SKM-1 (cell line): ENCODE measurements at regions not wholly inside any gene's neighbourhood (a gene's known extent, or its start where the extent isn't known, plus 50 kb on each side); places are given as distances from the start of the nearest gene placed in this dataset.

ENCODE experiments used
- DNase-seq: peaks from one replicate; lab custom pipeline; 2025; ENCODE audit not compliant: unreplicated experiment; lab: John Stamatoyannopoulos, UW

DNA sequence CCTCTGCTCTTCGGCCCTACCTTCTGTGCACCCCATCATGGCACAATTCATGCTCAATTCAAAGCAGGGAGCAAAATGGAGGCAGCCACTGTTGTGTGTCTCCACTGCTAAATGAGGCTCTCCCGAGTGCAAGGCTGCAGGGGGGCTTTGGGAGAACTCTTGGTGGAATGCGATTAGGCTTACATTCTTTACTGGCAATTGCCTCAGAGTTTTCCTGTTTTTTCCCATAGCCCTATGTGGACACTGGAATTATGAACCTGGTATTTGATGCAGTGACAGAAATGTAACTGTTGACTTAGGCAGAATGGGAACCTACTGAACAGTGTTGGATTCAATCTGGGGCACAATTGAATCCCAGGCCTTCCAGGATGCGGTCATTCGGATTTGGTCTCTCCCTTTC is 187.9 kb upstream of the GMDS start:
- DNase-seq, result no peak

DNA sequence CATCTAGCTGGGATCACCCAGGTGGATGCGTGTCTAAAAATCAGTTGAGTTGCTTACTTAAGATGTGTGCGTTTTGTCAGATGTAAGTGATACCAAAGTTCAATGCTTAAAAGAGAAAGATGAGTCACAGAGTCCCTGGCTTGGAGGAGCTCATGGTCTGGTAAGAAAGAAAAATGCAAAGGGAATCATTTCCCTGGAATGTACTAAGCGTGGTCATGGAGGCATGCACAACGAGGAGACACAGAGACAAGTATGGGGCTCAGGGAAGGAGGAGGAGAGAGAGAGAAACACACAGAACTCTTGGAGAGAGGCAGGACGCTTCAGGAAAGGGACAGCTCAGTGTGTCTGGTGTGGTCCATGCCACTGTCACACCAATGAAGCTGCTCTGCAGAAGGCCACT is 186.9 kb upstream of the GMDS start:
- DNase-seq, result no peak

DNA sequence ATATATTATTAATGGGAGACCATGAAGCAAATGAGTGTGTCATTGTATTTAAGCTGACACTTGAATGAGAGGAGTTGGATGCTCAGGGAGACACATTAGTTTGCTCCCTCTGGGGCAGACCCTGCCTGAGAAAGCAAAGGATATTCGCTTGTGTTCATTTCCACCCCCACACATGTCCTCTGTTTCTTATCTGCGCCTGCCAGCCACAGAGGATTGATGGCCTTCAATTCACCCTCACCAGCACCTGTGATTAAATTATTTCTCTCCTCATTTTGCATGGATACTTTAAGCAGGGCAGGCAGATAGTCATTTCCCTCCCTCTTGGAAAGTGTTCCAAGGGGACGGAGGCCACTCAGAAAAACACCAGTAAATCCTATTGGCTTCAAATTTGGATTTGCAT is 185.2 kb upstream of the GMDS start:
- no peak for DNase-seq

DNA sequence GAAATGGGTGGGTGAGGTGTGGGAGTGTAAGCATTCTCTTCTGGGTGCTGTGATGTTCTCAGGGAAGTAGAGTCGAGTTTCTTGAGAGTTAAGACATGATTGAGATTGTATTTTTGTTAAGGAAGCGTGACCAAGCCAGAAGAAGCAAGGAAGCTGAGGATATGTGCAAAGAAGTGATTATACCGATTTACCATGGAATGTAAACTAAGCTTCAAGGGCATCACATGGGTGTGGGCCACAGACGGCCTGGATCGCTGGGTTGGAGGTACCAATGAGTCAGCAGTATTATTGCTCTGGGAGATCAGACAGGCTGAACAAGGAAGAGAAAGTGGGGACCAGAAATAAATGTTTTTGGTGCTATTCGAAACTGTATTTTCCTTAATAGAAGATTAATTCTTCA is 184.1 kb upstream of the GMDS start:
- no peak for DNase-seq

DNA sequence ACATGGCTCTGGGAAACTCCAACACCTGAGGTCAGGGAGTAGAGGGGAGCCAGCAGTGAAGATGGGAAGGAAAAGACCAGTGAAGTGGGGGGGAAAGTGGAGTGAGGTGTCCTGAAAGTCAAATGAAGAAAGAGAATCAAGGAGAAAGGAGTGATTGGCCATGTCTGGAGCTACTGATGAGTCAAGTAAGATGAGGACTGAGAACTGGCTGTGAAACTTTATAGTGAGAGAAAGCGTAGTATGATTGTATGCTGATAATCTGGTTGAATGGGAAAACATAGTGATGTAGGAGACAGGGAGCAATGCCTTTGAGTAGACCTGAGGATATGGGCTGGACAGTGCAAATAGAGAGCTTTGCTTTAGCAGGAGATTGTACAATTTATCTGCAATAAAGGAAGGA is 183.6 kb upstream of the GMDS start:
- no peak for DNase-seq

DNA sequence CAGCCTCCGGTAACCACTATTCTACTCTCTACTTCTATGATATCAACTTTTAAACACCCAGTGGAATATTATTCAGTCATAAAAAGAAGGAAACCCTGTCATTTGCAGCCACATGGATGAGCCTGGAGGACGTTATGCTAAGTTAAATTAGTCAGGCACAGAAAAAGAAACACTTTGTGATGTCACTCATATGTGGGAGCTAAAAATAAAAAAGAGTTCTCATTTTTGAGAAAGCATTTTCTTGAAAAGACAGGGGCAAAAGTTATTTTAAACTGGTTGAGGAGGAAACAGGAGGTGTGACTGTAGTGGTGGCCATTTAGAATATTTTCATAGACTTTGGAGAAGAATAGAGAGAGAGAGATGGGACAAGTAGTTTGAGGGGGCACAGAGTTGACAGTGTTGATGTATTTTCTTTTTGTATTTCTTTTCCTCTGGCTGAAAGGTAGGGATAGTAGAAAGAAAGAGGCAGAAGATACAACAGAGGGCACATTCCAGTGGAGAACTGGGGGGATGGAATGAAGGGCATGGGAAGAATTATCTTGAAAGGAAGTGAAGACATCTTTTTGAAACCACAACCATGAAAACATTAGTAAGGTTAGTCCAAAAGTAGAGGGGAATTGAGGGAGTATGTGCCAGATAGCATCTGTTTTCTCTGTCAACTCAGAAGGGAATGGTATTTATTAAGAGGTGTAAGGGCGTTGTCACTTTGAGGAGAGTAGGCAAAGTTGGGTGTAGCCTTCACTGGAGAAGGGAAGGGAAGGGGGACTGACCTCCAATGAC is 181.3 kb upstream of the GMDS start:
- no peak for DNase-seq

DNA sequence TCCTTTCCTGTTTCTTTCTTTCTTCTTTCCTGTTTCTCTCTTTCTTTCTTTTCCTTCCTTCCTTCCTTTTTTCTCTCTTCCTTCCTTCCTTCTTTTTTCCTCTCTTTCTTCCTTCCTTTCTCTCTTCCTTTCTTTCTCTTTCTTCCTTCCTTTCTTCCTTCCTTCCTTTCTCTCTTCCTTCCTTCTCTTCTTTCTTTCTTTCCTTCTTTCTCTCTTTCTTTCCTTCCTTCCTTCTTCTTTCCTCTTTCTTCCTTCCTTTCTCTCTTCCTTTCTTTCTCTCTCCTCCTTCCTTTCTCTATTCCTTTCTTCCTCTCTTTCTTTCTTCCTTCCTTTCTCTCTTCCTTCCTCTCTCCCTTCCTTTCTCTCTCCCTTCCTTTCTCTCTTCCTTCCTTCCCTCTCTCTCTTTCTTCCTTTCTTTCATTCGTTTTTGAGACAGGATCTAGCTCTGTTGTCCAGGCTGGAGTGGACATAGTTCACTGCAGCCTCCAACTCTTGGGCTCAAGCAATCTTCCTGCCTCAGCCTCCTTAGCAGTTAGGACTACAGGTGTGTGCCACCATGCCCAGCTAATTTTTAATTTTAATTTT is 170.8 kb upstream of the GMDS start:
- no peak for DNase-seq

DNA sequence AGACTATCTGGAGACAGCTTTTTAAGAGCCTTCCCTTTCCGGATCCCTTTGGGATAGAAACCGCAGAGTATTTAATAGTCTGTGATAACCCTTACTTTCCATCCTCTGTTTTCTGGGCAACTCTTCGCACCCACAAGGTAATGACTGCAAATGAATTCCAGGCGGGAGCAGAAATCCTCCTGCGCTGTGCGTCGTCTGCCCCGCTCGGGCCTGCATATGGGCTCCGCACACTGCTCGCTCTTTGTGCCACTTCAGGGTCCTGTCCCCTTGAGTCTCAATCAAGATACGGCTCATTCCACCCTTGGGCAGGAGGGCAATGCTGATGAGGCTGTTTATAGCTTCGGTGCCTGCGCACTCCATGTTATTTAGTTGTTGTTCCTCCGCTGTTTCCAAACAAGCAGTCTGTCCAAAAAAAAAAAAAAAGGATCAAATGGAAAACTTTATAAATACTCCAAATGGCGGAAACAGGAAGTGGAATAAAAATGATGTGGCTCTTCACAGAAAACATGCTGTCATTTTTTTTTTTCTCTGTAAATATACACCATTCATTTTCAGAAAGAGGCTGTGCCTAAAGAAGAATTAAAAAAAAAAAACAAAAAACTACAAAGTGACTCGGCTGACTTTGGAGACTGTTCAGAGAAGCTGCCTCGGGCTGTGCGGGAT is 169.6 kb upstream of the GMDS start:
- no peak for DNase-seq

DNA sequence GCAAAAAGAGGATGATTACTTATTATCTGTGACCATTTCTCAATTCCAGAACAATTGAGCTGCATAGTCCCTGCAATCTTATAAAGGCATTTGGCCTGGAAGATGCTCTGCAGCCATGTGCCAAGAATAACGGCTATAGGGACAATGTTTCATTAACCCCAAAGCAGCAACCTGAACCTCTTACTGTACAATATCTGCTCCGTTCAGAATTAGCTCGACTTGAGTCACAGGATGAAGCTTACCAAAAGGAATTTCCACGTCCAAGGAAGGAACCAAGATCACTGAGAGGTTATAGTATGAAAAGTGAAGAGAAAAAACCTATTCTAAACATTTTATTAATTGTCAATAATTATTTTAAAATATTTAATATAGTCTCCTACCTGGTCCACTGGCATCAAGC is 167.3 kb upstream of the GMDS start:
- no peak for DNase-seq

DNA sequence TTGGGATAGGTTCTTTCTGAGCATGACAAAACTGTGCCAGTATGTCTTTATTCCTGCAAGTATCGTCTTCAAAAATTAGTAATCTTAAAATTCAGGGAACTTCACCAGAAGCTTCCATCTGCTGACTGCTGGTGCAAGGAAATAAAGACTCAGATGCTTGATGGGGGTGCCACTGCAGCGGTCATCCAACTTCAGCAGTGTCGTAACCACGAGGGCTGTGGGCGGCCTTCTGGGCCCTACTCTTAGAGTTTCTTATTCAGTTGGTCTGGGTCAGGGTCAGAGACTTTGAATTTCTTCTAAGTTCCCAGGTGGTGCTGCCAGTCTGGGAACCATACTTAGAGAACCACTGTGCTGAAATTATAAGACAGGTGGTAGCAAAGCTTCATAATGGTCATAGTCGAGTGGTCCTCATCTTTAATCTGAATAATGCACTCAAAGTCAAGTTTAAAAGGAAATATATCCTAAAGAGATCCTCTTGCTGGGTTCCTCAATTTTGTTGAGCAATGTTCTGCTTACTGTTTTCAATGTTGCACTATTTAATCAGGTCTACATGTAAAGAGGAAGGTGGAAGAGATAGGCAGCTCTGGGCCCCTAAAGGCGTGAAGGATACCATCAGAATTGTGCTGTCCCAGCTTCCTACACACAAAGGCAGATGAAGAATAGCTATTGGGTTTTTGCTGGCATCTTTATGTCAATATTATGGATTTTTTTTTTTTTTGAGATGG is 165.4 kb upstream of the GMDS start:
- DNase-seq, result peak; percentile 39

DNA sequence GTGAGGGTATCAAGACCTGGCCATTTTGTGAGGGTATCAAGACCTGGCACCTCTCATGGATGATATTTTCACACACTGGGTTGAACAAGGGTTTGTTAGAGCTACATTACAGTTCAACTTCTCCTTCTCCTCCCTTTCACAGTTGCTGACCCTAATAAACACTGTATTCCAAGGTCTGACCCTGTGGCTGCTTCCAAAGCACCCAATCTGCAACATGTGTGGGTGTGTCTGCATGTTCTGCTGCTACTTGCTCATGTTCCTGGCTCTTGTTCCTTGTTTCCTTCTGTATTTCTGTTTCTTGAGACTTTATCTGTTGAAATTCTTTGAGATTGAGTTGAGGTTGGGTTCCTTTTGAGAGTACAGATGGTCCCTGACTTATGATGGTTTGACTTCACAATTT is 162.1 kb upstream of the GMDS start:
- no peak for DNase-seq

DNA sequence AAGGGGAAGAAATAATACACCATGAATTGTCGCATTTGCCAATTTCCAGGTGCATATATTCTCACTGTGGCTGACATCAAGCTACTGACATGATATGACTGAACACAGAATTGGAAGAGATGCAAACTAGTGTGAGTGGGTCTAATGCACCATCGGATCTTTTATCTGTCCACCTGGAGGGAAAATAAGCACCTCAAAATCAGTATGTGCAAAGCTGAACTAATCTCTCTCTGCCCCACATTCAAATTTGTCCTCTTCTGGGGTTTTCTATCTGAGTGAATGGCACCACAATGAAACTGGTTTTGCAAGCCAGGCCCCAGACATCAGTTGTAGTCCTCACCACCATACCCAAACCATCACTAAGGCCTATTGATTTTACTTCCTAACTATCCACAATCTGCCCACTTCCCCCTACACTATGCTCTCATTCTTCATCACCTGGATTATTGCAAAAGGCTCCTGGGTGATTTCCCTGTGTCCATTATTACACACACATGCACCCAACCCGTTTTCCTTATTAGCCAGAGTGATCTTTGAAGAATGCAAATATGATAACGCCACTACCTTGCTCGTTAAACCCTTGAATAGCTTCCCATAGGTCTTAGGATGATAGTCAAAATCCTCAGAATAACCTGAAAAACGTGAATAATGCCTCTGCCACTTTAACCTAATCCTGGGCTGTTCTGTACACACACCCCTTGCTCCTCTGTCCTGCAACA is 159.0 kb upstream of the GMDS start:
- no peak for DNase-seq

DNA sequence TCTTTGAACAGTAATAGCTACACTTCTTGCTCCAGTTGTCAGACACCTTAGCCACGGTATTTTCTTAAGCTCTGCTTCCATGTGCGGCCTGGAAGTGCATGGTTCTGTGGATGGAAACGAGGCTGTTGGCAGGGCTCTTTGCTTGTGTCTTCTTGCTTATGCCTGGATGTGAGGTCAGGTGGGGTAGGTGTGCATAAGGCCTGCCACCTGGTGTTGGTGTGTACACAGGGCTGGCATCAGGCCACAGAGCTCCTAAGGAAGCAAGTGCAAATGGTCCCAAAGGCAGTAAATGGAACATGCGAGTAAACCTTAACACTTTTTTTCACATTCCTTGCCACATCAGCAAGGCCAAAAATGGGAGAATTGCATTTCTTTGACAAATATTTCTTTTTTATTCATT is 158.1 kb upstream of the GMDS start:
- no peak for DNase-seq

DNA sequence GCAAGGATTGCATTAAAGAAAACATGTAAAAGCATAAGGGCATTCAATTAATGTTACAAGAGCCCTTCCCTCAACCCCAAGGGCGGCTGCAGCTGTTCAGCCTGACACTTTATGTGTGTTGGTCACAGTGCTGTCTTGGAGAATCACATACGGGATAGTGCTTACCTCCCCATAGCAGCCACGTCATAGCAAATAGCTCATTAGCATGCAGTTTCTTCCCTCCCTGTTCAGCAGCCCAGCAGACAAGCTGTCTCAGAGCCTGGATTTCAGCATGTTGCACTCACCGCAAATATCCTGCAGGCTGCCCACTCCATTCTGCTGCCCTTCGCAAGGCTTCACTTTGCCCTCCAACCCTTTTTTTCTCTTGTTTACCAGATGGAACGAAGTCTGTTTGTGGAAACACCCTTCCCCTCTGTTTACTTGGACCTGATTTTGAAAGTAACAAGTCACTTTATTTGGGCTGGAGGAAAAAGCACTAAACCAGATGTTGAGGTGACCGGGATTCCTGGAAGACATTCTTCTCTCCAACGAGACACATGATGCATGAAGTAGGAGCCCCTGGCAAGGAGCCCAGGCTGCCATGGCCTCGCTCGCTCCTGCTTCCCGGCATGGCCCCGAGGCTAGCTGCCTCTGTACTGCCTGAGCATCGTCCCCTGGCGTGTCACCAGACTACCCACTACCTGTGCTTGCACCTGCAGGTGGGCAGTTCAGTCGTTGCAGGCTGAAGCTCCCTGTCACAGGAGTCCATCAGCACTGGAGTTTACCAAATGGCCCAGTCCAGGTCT is 151.6 kb upstream of the GMDS start:
- DNase-seq, result no peak

DNA sequence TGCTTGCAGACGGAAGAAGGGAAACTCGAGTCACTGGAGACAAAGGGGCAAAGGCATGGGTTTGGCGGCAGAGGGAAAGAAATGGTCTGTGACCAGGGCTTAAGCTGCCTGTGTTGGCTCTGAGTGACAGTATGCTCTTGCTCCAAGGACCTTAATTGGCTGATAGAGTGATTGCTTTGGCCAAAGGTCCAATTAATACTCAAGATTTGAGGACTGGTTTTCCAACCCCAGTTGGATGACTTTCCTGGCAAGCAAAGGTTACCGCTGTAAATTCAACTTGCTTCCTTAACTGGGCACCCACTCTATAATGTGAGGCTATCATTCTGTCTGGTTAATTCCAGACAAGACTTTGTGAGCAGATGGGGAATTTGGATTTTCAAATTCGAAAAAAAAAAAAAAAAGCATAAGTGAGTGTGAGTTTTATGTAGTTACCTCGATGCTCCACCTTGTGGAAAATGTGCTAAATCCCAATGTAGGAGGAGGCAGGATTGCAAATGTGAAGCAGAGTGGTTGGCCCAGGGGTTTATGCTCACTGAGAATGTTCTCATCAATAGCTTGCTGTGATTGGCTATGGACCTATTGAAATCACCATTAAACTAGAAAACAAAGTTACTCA is 150.7 kb upstream of the GMDS start:
- DNase-seq, result no peak

DNA sequence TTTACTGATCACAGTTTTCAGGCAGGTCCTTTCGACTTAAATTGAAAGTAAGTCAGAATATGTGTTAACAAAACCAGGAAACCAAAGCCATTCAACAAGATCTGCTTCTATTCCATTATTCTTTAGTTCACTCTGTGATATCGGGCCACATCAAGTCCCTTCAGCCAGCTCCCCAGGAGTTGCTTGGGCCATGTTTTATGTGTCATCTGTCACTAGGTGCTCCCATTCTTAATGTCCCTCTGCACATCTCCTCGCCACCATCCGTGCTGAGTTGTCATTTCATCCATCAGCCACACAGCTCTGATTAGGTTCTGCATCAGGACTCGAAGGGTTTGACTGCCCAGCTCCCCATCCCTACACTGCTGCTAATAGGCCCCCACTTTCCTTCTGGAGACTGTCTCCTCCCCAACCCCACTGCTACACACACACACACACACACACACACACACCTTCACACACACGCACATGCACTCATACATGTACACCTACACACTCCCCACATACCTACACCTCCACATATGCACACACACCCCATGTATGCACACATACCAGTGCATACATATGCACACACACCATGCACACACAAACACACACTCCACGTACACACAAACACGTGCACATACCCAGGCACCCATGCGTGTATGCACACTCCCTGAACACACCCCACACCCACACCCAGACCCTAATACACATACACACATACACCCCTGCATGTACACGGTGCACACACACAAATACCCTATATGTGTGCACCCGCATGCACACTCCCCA is 143.3 kb upstream of the GMDS start:
- no peak for DNase-seq

DNA sequence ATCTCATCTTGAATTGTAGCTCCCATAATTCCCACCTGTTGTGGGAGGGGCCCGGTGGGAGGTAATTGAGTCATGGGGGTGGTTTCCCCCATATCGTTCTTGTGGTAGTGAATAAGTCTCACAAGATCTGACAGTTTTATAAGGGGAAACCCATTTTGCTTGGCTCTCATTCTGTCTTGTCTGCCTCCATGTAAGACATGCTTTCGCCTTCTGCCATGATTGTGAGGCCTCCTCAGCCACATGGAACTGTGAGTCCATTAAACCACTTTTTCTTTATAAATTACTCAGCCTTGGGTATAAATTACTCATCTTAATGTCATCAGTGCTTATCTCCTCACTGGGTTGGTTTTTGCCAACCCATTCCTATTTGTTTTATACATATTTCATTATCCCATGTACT is 142.0 kb upstream of the GMDS start:
- DNase-seq, result no peak

DNA sequence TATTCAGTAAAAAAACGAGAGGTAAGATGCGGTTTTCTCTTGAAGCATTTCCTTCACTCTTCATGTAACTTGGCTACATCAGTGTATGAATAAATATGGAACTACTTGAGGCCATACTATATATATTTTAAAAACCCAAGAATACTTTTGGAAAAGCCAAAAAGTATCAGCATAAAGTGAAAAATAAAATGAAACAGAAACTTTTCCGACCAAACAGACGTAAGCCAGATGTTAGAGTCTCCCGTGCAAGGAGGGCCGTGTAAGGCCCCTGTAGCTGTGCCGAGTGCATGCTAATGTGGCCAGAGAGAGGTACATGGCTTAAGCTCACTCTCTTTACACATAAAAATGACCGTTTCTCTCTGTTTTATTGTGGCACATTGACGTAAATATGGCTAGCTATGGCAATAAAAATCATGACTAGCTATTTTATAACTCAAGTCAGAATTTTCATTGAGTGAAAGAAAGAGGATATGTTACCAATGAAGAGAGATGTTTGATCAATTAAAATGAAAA is 140.1 kb upstream of the GMDS start:
- no peak for DNase-seq

DNA sequence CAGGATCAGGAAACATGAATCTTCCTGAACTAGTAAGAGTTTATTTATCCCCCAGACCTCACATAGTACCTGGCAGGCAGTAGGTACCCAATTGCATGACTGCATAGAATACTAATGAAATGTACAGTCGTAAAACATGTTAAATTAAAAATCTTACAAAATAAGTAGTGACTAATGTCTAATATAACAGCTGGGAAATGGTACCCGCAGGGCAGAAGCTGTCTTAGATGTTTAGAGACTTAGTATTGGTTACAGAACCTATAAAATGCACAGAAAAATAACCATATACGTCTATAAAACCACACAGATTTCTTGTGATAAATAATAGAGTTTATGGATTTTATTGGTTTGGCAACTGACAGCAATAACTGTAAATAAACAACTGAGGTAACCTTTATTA is 139.1 kb upstream of the GMDS start:
- DNase-seq, result no peak
